AG10803 (cell line): ENCODE measurements at regions not wholly inside any gene's neighbourhood (a gene's known extent, or its start where the extent isn't known, plus 50 kb on each side); places are given as distances from the start of the nearest gene placed in this dataset.
A peak's percentile ranks its signal among the peaks of the same experiment; 100 is the strongest.

Experiments used
- DNase-seq: peaks from one replicate; pipeline ENCODE4 v3.0.0; 2010; ENCODE audit warnings: low read depth
- H3K4me3 ChIP-seq: 2 replicates; pipeline ENCODE4 v1.5.1; 2011; ENCODE audit warnings: mild to moderate bottlenecking, low read length, control low read depth
- CTCF ChIP-seq: conservative IDR thresholded peaks from 2 replicates; pipeline ENCODE4 v1.5.1; 2011; ENCODE audit warnings: mild to moderate bottlenecking, low read length, control low read depth, inconsistent platforms

- no peak for TF ChIP-seq CTCF
- no peak overlapping the region for H3K4me3 ChIP-seq
- DNase-seq: no peak
Measured at GRCh38 chr5:158011422-158011821, 152.5 kb upstream of the CLINT1 start.

GRCh38 chr5:158010831-158011230 is 151.9 kb upstream of the CLINT1 start:
- no peak for TF ChIP-seq CTCF
- DNase-seq: no peak
- no peak overlapping the region for H3K4me3 ChIP-seq

DNA sequence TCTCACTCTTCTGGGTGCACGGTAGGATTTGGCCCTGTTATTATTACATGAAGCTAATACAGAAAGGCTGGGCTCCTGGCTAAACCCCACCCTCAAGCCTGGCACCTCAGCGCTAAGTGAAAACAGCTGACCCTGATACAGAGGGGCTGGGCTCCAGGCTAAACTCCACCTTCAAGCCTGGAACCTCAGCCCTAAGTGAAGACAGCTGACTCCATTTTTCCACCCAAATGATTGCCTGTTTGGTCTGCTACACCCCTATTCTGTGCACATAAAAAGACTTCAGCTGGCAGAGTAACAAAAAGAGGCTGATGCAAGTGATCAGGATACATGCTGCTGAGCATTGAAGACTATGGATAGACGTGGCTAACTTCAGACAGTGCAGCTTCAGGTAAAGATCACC is 148.4 kb upstream of the CLINT1 start:
- no peak for DNase-seq
- no peak for TF ChIP-seq CTCF
- H3K4me3 ChIP-seq: no peak overlapping the region

DNA sequence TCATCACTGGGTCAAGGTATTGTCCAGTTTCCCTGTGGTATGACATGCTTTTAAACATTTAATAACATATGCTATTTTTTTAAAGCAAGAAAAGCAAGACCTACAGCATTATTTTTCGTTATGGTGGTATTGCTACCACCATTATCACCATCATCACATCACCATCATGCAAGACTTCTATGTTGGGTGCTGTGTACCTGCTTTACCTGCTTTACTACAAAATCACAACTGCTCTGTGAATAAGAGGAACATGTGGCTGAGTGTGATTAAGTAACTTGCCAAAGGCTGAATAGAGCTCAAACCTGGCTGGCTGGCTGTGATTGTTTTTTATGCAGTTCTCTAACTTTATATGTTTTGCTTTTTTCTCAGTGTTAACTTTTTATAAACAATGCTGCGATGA is 140.8 kb upstream of the CLINT1 start:
- no peak for DNase-seq
- TF ChIP-seq CTCF: no peak
- no peak overlapping the region for H3K4me3 ChIP-seq

DNA sequence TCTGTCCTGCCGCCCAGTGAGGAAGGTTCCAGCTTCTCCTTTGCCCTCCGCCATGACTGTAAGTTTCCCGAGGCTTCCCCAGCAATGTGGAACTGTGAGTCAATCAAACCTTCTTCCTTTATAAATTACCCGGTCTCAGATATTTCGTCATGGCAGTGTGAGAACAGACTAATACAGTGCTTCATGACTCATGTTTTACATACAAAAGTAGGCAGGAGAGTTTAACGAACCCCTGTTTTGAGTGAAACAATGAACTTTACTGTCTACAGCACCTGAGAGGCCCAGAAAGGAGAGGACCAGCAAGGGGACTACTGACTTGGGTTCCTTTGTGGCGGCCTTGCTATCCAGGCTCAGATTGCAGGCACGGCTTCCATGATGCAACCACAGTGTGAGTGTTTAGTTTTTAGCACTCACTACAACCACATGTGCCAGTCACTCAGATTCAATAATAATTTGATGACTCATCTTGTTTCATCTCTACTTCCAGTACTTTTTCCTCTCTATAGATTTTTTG is 139.1 kb upstream of the CLINT1 start:
- no peak for TF ChIP-seq CTCF
- no peak for DNase-seq
- H3K4me3 ChIP-seq: no peak overlapping the region

- H3K4me3 ChIP-seq: no peak overlapping the region
Measured at GRCh38 chr5:157994906-157995519, 136.1 kb upstream of the CLINT1 start.

More at GRCh38 chr5:157994906-157995519, 136.1 kb upstream of the CLINT1 start:
- peak; percentile 65 for DNase-seq
- peak; percentile 88 for TF ChIP-seq CTCF
